AG09309 (cell line): ENCODE measurements at regions not wholly inside any gene's neighbourhood (a gene's known extent, or its start where the extent isn't known, plus 50 kb on each side); places are given as distances from the start of the nearest gene placed in this dataset.
"Not testable (repeated sequence)": the region's sequence is repeated elsewhere in the genome, so short reads cannot be mapped to it uniquely, and the experiment has no call there.

Experiments
- DNase-seq: peaks from one replicate; pipeline ENCODE4 v3.0.0-alpha.2; 2010; ENCODE audit warnings: low read depth
- H3K4me3 ChIP-seq: 2 replicates; pipeline ENCODE4 v1.5.1; 2011; ENCODE audit warnings: mild to moderate bottlenecking, low read depth, low read length, moderate library complexity; ENCODE audit not compliant: control insufficient read depth
- TF ChIP-seq, protein P1 (sequence below): IDR thresholded peaks from 2 replicates; pipeline ENCODE4 v1.5.1; 2011; ENCODE audit warnings: mild to moderate bottlenecking, low read depth, low read length, inconsistent platforms; ENCODE audit not compliant: insufficient read depth, control insufficient read depth; ENCODE audit errors: missing control alignments

DNA sequence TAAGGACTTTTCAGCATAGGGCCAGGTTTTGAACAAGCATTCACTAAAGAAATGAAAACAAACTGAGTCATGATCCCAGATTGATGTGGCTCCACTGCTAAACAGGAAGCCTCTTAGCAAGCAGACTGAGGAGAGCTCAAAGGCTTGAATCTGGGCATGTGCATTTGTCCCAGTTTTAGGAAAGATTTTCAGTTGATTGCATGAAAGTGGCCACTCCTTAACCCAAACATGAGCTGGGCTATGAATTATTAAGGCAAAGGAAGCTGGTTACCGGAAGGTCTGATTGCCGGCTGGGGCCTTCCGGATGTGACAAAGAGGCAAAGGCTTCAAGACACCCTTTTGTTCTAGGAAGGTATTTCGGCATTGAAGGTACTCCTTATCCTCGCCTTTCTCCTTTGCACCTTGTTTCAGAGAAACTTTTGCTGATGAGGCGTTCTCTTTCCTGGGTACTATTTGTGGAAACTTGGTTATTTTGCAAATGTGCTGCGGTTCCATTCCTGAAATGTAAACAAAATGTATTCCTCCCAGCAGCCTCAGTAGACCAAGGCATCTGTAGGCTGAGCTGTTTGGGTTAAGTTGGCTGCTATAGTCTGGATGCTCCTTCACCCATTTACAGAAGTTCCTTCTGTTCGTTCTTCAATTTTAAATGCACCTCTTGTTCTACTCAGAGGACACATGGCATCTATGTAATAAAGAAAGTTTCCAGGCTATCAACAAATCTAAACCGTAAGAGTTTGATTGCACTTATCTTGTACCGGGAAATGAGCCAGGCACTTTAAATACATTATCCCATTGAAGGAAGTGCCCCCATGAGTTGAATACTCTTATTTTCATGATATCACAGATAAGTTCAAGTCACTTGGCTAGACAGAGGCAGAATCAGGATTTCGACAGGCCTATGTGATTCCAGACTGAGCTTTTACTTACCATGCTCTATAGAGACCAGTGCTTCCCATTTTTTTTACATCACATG, 115.6 kb upstream of the METAP2 start:
- DNase-seq: no peak
- no peak overlapping the region for H3K4me3 ChIP-seq
- TF ChIP-seq, protein P1, sequence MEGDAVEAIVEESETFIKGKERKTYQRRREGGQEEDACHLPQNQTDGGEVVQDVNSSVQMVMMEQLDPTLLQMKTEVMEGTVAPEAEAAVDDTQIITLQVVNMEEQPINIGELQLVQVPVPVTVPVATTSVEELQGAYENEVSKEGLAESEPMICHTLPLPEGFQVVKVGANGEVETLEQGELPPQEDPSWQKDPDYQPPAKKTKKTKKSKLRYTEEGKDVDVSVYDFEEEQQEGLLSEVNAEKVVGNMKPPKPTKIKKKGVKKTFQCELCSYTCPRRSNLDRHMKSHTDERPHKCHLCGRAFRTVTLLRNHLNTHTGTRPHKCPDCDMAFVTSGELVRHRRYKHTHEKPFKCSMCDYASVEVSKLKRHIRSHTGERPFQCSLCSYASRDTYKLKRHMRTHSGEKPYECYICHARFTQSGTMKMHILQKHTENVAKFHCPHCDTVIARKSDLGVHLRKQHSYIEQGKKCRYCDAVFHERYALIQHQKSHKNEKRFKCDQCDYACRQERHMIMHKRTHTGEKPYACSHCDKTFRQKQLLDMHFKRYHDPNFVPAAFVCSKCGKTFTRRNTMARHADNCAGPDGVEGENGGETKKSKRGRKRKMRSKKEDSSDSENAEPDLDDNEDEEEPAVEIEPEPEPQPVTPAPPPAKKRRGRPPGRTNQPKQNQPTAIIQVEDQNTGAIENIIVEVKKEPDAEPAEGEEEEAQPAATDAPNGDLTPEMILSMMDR: no peak

DNA sequence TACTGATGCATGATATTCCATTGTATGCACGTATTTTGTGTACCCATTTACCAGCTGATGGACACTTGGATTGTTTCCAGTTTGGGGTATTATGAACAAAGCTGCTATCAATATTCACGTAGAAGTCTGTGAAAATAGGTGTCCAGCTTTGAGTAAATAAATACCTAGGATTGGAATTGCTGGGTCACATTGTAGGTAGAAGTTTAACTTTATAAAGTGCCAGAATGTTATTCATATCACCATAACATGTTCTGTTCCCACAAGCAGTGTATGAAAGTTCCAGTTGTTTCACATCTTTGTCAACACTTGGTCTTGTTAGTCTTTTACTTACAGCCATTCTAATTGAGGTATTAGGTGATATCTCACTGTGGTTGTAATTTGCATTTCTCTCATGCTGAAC, 108.0 kb upstream of the METAP2 start:
- no peak for DNase-seq
- TF ChIP-seq, protein P1: no peak
- no peak overlapping the region for H3K4me3 ChIP-seq

DNA sequence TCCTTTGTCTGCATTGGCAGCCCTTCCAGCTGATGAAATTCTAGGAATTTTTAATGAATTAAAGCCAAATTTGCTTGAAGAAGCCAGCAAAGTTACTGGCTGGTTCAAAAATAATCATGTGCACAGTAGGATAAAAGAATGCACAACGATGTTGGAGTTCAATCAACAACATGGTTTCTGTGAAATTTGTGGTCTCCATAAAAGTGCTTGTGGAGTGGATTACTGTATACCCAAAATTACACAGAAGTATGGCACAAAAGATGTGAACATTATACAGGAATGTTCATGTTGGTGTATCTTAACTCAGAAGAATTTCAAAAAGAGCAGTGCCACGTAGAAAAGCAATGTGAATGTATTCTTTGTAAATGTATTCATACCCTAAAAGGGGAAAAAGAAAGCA, 105.0 kb upstream of the METAP2 start:
- TF ChIP-seq, protein P1: no peak
- H3K4me3 ChIP-seq: no peak overlapping the region
- DNase-seq: peak; percentile 8

DNA sequence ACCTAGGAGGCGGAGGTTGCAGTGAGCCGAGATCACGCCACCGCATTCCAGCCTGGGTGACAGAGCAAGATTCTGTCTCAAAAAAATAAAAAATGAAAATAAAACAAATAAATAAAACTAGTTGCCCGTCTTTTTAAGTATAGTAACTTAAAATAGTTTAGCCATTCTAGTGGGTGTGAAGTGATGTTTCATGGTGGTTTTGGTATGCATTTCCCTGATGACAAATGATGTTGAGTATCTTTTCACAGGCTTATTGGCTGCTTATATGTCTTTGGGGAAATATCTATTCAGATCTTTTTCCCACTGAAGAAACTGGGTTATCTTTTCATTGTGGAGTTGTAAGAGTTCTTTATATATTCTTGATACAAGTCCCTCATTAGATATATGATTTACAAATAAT, 102.4 kb upstream of the METAP2 start:
- no peak for DNase-seq
- H3K4me3 ChIP-seq: no peak overlapping the region
- TF ChIP-seq, protein P1: no peak

DNA sequence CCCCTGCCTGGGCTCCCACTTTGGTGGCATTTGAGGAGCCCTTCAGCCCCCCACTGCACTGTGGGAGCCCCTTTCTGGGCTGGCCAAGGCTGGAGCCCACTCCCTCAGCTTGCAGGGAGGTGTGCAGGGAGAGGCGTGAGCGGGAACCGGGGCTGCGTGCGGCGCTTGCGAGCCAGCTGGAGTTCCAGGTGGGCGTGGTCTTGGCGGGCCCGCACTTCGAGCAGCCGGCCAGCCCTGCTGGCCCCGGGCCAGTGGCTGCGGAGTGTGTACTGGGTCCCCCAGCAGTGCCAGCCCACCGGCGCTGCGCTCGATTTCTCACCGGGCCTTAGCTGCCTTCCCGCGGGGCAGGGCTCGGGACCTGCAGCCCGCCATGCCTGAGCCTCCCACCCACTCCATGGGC, 94.5 kb upstream of the METAP2 start:
- DNase-seq, H3K4me3 ChIP-seq: not testable (repeated sequence)

DNA sequence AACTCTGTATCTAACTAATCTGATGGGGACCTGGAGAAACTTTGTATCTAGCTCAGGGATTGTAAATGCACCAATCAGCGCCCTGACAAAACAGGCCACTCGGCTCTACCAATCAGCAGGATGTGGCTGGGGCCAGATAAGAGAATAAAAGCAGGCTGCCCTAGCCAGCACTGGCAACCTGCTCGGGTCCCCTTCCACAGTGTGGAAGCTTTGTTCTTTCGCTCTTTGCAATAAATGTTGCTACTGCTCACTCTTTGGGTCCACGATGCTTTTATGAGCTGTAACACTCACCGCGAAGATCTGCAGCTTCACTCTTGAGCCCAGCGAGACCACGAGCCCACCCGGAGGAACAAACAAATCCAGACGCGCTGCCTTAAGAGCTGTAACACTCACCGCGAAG, 93.6 kb upstream of the METAP2 start:
- not testable (repeated sequence) for H3K4me3 ChIP-seq, DNase-seq

DNA sequence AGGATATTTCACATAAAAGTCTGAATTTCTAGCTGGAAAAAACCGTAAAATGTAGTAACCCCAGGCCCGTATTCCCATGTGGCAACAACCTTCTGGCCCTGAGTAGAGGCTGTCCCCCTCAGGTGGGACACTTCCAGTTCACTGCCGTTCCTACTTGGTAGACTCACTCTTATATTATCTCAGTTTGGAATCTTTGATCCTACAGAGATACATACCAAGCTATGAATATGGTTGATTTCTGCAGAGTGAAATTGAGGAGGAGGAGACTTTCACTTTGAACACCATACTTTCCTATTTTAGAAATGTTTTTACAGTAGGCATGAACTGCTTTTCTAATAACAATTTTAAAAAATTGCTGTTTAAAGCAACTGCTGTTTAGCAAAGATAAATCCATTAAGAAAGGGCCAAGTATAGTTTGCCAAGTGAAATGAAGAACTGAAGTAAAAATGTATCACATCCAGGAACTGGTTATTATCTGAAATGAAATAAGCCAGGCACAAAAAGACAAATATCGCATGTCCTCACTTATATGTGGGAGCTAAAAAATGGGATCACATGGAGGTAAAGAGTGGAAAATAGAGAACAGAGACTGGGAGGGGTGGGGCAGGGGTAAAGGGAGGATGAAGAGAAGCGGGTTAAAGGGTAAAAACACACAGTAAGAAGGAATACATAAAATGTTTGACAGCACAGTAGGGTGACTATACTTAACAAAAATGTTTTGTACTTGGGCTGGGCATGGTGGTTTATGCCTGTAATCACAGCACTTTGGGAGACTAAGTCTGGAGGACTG, 92.8 kb upstream of the METAP2 start:
- TF ChIP-seq, protein P1: no peak
- H3K4me3 ChIP-seq: no peak overlapping the region
- no peak for DNase-seq

DNA sequence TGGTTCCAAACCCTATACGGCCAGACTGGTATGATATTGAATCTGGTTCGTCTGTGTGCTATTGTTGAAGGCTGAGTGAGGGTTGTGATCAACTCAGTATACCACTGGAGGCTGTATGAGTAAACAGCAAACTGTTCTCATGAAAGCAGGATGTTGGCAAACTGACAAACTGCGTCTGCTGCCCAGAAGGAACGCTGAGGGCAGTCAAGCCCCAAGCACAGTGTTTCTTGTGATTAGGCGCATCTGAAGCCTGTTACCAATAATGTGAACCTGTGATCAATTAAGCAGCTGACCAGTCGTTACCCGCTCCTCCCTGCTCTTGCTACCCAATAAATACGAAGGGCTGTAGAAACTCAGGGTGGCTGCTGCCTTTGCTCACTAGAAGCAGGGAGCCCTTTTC, 90.0 kb upstream of the METAP2 start:
- not testable (repeated sequence) for H3K4me3 ChIP-seq
- peak; percentile 46 for DNase-seq
